ENCODE measurements at regions not wholly inside any gene's neighbourhood (a gene's known extent, or its start where the extent isn't known, plus 50 kb on each side); places are given as distances from the start of the nearest gene placed in this dataset.
"Not testable (repeated sequence)": the region's sequence is repeated elsewhere in the genome, so short reads cannot be mapped to it uniquely, and the experiment has no call there.

DNA sequence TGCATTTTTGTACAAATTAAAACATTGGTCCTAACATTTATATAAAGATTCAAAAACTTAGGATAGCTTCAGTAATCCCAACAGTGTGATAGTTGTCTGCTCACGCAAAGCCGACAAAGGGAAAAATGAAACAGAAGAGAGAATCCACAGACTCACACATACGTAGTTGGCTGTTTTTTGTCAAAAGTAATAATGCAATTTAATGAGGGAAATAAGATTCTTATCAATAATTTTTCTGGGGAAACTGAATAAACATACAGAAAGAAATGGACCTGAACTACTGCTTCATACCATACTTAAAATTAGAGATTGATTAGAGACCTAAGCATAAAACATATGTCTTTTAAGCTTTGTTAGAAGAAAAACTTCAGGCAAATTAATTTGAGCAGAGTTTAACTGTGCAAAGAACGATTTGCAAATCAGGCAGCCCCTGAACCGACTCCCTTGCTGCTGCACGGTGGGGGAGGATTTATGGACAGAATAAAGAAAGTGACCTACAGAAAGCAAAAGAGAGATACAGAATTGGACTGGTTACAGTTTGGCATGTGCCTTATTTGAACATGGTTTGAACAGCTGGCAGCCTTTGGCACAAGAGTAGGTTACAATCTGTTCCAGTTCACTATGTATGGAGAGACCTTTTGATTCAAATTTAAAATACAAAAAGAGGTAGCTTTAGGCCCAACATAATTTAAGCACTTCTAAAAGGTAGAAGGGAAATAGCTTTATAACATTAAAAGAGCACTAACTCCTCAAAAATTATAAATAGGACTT, 64.9 kb upstream of the CTSV start:
- not testable (repeated sequence) for DNase-seq (ENCODE audit: low read depth)

DNA sequence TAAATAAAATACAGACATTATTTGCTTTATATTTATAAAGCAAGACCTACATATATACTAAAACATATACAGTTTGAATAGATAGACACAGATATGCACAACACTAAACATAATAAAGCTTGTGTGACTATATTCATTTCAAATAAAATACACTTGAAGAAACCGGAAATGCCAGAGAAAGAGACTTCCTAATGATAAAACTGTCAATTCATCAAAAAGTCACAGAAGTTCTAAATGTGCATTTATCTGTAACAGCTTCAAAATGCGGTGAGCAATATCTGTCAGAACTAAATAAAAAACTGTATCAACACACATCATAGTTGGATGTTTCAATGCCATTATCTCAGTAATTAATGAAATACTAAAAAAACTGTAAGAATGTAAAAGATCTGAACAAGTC, 60.6 kb upstream of the CTSV start:
- not testable (repeated sequence) for DNase-seq (ENCODE audit: low read depth)

DNA sequence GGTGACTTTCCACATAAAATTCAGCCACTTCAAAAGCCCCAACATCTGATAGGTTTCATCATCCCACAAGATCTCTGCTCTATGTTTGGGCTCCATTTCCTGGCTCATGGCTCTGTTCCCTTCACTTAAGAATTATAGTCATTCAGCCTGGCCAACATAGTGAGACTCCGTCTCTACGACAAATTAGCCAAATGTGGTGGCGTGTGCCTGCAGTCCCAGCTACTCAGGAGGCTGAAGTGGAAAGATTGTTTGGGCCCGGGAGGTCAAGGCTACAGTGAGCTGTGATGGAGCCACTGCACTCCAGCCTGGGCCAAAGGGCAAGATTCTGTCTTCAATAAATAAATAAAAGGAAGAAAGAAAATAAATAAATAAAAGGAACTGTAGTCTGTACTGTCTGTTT, 57.9 kb upstream of the CTSV start:
- DNase-seq (ENCODE audit: low read depth), result no peak

DNA sequence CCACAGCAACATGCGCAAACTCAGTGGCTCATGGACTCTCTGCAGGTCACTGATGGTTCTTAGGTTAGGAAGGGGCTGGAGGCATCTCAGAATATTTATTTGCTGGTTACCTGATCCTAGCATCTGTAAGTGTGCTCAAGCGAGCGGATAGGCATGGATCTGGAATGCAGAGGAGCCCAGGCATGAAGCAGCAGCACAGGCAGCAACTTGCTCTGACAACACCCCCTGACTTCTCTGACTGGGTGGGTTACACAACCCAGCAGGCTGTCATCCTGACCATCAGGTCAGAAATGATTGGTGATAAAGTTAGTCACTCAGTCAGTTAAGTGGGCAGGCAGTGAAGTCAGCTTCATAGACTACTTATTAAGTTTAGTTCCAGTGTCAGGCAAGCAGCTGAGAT, 50.4 kb upstream of the CTSV start:
- DNase-seq (ENCODE audit: low read depth), result not testable (repeated sequence)
